HEK293 (cell line): ENCODE measurements at regions not wholly inside any gene's neighbourhood (a gene's known extent, or its start where the extent isn't known, plus 50 kb on each side); places are given as distances from the start of the nearest gene placed in this dataset.
"Not testable (repeated sequence)": the region's sequence is repeated elsewhere in the genome, so short reads cannot be mapped to it uniquely, and the experiment has no call there.

Experiments used
- CTCF ChIA-PET: fragments of 350-600 bp; formaldehyde crosslinking; extraction: SDS; loops from one replicate; lab custom pipeline; 2021; ENCODE audit warnings: antibody characterized with exemption; lab: Yijun Ruan, JAX
- POLR2A ChIA-PET: fragments of 300-600 bp; formaldehyde crosslinking; extraction: SDS; loops from one replicate; lab custom pipeline; 2020; ENCODE audit warnings: antibody characterized with exemption, inconsistent platforms; lab: Yijun Ruan, JAX
- H3K27ac ChIP-seq: fragments of 200-500 bp; sonication (Bioruptor generic); 2 replicates; pipeline ENCODE4 v1.5.1; 2014; ENCODE audit warnings: low read depth, low read length, control low read depth, inconsistent platforms; ENCODE audit errors: extremely low read depth
- H3K36me3 ChIP-seq, 2 experiments: fragments of 200-500 bp in 1 of 2; sonication (Bioruptor generic) in 1 of 2; 1 replicate in 1 of 2; 2 replicates in 1 of 2; pipeline ENCODE4 v1.5.1; 2014 to 2017; ENCODE audit warnings: inconsistent platforms in 2 of 2, low read length in 2 of 2; ENCODE audit not compliant: control insufficient read depth in 2 of 2, insufficient read depth in 1 of 2
- H3K4me1 ChIP-seq: fragments of 200-500 bp; sonication (Bioruptor generic); 2 replicates; pipeline ENCODE4 v1.5.1; 2014; ENCODE audit warnings: mild to moderate bottlenecking, low read length, inconsistent platforms; ENCODE audit not compliant: control insufficient read depth, insufficient read depth
- H3K4me3 ChIP-seq: 2 replicates; pipeline ENCODE4 v1.5.1; 2011; ENCODE audit warnings: low read depth, mild to moderate bottlenecking, control low read depth, low read length, moderate library complexity
- H3K9me3 ChIP-seq: fragments of 200-500 bp; sonication (Bioruptor generic); 2 replicates; pipeline ENCODE4 v1.5.1; 2014; ENCODE audit warnings: low read depth, low read length, inconsistent platforms; ENCODE audit not compliant: control insufficient read depth, insufficient read depth

DNA sequence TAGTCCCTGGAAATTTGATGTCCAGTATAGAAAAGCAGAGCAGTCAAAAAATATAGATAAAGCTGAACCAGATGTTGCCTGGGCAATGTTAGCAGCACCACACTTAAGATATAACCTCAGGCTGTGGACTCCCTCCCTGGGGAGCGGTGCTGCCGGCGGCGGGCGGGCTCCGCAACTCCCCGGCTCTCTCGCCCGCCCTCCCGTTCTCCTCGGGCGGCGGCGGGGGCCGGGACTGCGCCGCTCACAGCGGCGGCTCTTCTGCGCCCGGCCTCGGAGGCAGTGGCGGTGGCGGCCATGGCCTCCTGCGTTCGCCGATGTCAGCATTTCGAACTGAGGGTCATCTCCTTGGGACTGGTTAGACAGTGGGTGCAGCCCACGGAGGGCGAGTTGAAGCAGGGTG lies 86.9 kb upstream of the GOLGA6L6 start:
- H3K36me3 ChIP-seq, H3K4me3 ChIP-seq, H3K27ac ChIP-seq, CTCF ChIA-PET, H3K4me1 ChIP-seq, POLR2A ChIA-PET, H3K9me3 ChIP-seq: not testable (repeated sequence)

DNA sequence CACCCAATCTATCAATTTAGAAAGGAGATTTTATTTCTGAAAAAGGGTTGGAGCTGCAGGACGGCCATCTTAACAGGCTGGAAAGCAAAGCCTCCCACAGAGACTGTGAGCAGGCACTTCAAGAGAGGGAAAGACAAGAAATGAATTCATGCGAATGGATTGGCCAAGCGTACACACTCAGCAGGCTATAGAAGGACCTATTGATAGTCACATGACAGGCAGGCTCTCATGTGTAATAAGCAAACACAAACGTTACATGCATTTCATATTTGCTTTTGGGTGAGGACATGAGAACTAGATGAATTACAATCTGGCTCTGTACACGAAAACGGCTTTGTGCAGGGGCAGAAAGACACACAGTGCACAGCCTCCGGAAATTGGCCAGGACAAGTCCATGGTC lies 83.9 kb upstream of the GOLGA6L6 start:
- H3K4me3 ChIP-seq, H3K27ac ChIP-seq, POLR2A ChIA-PET, CTCF ChIA-PET, H3K4me1 ChIP-seq, H3K9me3 ChIP-seq, H3K36me3 ChIP-seq: not testable (repeated sequence)

DNA sequence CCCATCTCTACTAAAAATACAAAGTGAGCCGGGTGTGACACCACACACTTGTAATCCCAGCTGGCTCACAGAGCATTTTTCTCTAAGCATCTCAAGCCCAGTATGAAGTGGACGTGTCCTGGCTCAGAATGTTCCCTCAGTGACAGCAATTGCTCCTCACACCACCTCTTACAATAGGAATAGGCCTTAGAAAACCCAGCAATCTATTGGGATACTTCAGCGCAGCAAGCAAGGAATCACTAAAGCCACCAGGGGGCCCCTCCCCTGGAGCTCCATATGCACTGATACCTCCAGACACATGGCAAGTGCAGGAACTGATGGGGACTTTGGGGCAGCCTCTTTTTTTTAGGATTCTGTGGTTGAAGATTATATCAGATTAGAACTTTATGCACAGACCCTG lies 82.5 kb upstream of the GOLGA6L6 start:
- H3K27ac ChIP-seq, H3K9me3 ChIP-seq, H3K36me3 ChIP-seq, CTCF ChIA-PET, H3K4me3 ChIP-seq, H3K4me1 ChIP-seq, POLR2A ChIA-PET: not testable (repeated sequence)

DNA sequence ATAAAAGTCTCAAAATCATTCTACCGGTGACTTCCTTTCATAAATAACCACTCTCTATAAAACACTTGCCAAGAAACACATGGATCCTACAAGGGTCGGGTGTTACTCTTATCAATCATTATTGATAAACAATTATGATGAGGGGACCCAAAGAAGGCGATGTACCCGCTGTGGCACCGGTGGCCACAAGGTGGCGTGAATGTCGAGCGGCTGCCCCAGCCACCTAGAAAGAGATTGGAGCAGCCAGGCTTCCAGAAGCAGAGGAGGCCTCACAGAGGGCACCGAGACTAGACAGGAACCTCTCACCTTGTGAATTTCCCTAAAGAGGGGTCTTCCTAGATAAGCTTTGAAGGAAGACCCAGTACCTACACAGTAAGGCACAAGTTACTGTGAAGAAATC lies 80.5 kb upstream of the GOLGA6L6 start:
- H3K36me3 ChIP-seq, H3K27ac ChIP-seq, H3K9me3 ChIP-seq, H3K4me3 ChIP-seq, POLR2A ChIA-PET, CTCF ChIA-PET, H3K4me1 ChIP-seq: not testable (repeated sequence)

DNA sequence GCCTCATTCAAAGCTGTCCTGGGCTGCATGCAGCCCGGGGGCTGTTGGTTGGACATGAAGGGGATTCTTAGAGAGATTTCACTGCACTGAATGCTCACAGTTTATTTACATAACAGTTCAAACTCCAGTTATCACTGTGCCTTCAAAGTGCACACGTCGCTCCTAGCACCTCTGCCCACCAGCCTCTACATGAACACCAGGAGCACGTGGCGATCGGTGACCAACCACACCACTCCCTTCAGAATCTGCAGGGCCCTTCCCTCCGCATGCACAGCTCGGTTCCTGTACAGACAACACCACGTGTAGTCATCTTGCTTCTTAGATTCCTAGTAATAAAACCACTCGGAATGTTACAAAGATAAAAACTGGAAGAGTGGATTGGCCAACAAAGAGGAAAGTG lies 72.9 kb upstream of the GOLGA6L6 start:
- CTCF ChIA-PET, H3K36me3 ChIP-seq, H3K9me3 ChIP-seq, H3K4me1 ChIP-seq, H3K4me3 ChIP-seq, POLR2A ChIA-PET, H3K27ac ChIP-seq: not testable (repeated sequence)

DNA sequence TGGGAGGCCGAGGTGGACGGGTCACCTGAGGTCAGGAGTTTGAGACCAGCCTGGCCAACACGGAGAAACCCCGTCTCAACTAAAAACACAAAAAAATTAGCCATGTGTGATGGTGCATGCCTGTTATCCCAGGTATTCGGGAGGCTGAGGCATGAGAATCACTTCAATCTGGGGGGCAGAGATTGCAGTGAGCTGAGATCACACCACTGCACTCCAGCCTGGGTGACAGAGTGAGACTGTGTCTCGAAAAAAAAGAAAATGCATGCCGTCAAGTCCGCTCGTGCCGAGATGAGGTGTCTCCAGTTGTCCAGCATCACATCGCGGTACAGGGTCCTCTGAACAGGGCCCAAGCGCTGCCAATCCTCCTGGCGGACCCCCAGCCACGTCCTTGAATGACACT lies 71.2 kb upstream of the GOLGA6L6 start:
- POLR2A ChIA-PET, H3K36me3 ChIP-seq, H3K27ac ChIP-seq, CTCF ChIA-PET, H3K9me3 ChIP-seq, H3K4me3 ChIP-seq, H3K4me1 ChIP-seq: not testable (repeated sequence)

DNA sequence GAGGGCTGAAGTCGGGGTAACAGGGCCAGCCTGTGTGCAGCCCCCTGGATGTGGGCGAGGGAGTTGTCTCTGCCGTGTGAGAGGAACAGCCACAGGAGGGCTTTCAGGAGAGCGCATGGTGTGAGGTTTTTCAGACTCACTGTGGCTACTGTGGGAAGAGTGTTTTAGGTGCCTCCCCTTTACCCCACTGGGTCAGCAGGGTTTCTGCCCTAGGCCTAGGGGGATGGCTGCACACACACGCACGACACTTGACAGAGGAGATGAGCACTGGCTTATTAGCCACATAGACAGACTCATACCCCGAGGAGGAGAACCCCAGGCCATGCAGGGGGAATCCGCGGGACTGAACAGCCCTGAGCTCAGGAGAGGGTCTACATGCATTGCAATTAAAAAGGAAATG lies 70.8 kb upstream of the GOLGA6L6 start:
- CTCF ChIA-PET, H3K36me3 ChIP-seq, POLR2A ChIA-PET, H3K27ac ChIP-seq, H3K4me3 ChIP-seq, H3K9me3 ChIP-seq, H3K4me1 ChIP-seq: not testable (repeated sequence)

DNA sequence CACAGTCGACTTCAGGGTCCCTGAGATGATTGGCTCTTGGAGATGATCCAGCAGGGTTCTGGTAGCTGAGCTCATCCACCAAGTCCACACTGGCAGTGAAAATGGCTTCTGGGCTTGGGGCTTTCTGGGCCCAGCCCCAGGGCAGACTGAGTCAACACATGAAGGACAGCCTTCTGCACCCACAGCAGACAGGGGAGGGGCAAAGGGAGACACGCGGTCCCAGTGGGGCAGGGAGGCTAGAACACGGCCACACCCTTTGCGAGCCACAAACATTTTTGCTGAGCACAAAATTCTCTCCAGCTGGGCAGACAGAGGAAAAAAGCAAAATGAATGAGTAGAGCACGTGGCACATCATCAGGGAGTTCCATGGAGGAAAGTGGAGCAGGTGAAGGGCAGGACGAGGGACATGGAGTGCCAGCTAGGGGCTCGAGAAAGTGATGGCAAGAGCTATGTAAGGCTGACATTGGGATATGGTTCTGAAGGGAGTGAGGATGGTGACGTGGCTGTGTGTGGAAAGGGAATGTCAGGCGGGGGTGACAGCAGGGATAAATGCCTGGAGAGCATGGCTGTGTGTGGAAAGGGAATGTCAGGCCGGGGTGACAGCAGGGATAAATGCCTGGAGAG lies 70.2 kb upstream of the GOLGA6L6 start:
- H3K4me1 ChIP-seq, H3K9me3 ChIP-seq, H3K27ac ChIP-seq, CTCF ChIA-PET, H3K36me3 ChIP-seq, POLR2A ChIA-PET, H3K4me3 ChIP-seq: not testable (repeated sequence)

DNA sequence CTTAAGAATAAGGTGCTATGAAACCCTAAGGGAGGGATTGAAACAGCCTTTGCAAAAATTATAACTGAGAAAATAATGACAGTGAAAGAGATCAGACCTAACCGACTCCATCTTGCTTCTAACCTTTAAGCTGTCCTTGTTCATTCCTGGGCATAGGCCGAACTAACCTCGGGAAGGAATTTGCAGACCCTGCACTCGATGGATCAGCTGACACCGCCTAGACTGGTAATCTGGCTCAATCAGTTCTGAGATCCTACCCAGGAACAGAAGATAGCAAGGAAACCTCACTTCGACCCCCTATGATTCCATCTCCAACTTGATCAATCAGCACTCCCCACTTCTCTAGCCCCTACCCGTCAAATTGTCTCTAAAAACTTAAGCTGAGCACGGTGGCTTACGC lies 66.6 kb upstream of the GOLGA6L6 start:
- POLR2A ChIA-PET, H3K9me3 ChIP-seq, CTCF ChIA-PET, H3K27ac ChIP-seq, H3K36me3 ChIP-seq, H3K4me1 ChIP-seq, H3K4me3 ChIP-seq: not testable (repeated sequence)

DNA sequence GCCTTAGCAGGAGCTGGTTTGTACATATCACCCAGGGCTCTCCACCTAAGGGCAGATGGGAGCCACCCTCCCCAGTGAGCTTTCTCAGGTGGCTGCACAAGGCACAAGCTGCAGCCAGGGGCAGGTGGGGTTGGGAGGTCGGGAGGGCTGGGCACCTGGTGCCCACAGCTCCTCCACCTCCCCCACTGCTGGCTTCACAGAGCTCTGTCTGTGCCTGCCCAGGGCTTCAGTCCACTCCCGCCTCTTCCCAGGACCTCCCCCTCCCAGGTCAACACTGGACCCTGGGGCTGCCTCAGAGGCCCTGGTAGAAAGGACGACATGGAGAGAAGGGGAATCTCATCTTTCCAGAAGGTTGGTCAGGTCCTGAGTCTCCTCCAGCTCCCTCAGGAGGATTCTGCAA lies 55.6 kb upstream of the GOLGA6L6 start:
- POLR2A ChIA-PET, H3K36me3 ChIP-seq, H3K4me3 ChIP-seq, CTCF ChIA-PET, H3K27ac ChIP-seq, H3K9me3 ChIP-seq, H3K4me1 ChIP-seq: not testable (repeated sequence)

DNA sequence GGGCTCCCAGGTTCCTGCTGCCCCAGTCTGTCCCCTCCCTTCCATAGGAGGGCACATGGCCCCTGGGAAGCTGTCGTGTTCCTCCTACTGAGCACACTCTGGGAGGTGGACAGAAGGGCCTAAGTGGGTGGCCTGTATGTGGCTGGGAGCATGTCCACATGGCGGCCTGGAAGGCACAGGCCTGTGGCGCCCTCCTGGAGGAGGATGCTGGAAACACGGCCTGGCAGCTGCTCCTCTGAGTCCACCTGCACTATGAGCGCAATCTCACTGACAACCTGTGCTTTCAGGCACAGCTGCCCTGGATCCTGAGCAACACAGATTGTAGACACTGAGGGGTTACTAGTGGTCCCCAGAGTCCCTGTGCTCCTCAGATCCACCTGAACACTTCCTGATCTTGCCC lies 52.6 kb upstream of the GOLGA6L6 start:
- H3K36me3 ChIP-seq, H3K4me1 ChIP-seq, CTCF ChIA-PET, H3K9me3 ChIP-seq, H3K4me3 ChIP-seq, POLR2A ChIA-PET, H3K27ac ChIP-seq: not testable (repeated sequence)

DNA sequence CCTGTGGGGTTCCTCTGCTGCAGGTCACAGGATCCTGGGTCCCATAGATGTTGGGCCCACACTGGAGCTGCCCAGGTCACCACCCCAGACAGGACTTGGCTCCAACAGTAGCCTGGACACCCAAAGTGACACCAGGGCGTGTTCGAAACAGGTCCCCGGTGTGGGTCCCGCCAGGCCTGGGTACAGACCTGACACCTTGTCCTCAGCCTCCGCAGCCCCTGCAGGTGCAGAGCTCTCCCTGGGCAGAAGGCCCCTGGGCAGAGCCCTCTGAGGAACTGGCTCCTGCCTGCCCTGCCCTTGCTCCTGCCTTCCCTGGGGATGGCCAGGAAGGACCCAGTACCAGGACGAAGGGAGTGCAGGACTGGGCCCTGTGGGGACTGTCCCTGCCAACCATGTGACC lies 50.3 kb upstream of the GOLGA6L6 start:
- H3K9me3 ChIP-seq, H3K27ac ChIP-seq, H3K4me3 ChIP-seq, H3K4me1 ChIP-seq, CTCF ChIA-PET, H3K36me3 ChIP-seq, POLR2A ChIA-PET: not testable (repeated sequence)
